ENCODE measurements at regions not wholly inside any gene's neighbourhood (a gene's known extent, or its start where the extent isn't known, plus 50 kb on each side); places are given as distances from the start of the nearest gene placed in this dataset.

DNA sequence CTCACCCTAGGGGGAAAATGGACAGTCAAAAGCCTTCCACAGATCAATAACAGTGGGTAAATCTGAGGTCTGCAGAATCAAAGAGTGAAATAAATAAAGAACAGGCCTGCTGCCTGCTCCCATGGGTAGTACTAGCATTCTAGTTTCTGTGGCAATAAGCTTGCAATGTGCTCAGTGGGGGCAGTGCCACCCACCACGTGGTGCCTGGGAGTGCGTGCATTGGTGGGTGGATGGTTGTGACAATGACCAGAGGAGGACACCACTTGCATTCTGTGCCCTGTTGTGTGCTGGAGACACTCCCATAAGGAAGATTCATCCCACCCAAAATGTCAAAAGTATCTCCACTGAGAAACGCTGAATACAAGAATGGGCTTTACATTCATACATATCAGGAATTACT lies 95.5 kb upstream of the NEDD9 start:
- H3K4me2 ChIP-seq (ENCODE audit: low read depth, low read length, poor library complexity, severe bottlenecking): no peak overlapping the region
- no peak overlapping the region for H3K4me3 ChIP-seq (ENCODE audit: insufficient read depth, low read length, poor library complexity, severe bottlenecking)
- H3K36me3 ChIP-seq (ENCODE audit: low read length): no peaks in the 10 kb centered on the region
- H4K20me1 ChIP-seq (ENCODE audit: low read depth, low read length): no peaks in the 10 kb centered on the region
- H3K9ac ChIP-seq (ENCODE audit: low read length): no peak overlapping the region
- peaks cover 87% of the 10 kb centered on the region for H3K79me2 ChIP-seq (ENCODE audit: insufficient read depth, low read length)
- no peak overlapping the region for H3K27ac ChIP-seq (ENCODE audit: low read depth, low read length)
- H3K27me3 ChIP-seq (ENCODE audit: low read length): no peaks in the 10 kb centered on the region
- H3K9me2 ChIP-seq (replicated peaks; ENCODE audit: insufficient read depth, low read length): no peaks in the 10 kb centered on the region
- TF ChIP-seq, protein P1, sequence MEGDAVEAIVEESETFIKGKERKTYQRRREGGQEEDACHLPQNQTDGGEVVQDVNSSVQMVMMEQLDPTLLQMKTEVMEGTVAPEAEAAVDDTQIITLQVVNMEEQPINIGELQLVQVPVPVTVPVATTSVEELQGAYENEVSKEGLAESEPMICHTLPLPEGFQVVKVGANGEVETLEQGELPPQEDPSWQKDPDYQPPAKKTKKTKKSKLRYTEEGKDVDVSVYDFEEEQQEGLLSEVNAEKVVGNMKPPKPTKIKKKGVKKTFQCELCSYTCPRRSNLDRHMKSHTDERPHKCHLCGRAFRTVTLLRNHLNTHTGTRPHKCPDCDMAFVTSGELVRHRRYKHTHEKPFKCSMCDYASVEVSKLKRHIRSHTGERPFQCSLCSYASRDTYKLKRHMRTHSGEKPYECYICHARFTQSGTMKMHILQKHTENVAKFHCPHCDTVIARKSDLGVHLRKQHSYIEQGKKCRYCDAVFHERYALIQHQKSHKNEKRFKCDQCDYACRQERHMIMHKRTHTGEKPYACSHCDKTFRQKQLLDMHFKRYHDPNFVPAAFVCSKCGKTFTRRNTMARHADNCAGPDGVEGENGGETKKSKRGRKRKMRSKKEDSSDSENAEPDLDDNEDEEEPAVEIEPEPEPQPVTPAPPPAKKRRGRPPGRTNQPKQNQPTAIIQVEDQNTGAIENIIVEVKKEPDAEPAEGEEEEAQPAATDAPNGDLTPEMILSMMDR (IDR thresholded peaks at IDR 0.05; ENCODE audit: insufficient read depth, low read length, poor library complexity, severe bottlenecking): no peak
- TF ChIP-seq EZH2phosphoT487 (conservative IDR thresholded peaks at IDR 0.05; ENCODE audit: low read length): no peak
- no peaks in the 10 kb centered on the region for H3K9me3 ChIP-seq (ENCODE audit: insufficient read depth, low read length)
- no peaks in the 10 kb centered on the region for H3F3A ChIP-seq (ENCODE audit: insufficient read depth)
- no peak overlapping the region for H2AFZ ChIP-seq (ENCODE audit: low read depth, low read length, severe bottlenecking)

DNA sequence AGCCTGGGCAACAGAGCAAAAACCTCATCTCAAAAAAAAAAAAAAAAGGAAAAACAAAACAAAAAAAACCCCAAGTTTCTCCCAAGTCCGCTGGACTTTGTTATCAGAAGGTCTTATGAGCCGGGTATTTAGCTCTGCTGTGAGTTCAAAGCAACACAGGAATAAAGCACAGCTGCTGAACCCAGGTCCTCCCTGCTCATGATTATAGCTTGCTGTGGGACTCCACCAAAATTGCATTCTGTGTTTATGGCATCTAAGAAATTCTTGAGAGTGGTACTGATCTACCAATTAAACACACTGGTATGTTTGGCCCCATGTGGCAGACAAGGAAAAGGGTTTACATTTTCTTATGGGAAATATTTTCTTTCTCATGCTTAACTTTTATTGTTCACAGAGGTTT lies 93.6 kb upstream of the NEDD9 start:
- H3K9ac ChIP-seq (ENCODE audit: low read length): no peak overlapping the region
- no peak overlapping the region for H3K27ac ChIP-seq (ENCODE audit: low read depth, low read length)
- no peaks in the 10 kb centered on the region for H3K27me3 ChIP-seq (ENCODE audit: low read length)
- no peaks in the 10 kb centered on the region for H3K36me3 ChIP-seq (ENCODE audit: low read length)
- H3K9me3 ChIP-seq (ENCODE audit: insufficient read depth, low read length): no peaks in the 10 kb centered on the region
- H3K9me2 ChIP-seq (replicated peaks; ENCODE audit: insufficient read depth, low read length): no peaks in the 10 kb centered on the region
- H2AFZ ChIP-seq (ENCODE audit: low read depth, low read length, severe bottlenecking): no peak overlapping the region
- H3K79me2 ChIP-seq (ENCODE audit: insufficient read depth, low read length): peaks cover 75% of the 10 kb centered on the region
- no peak overlapping the region for H3K4me2 ChIP-seq (ENCODE audit: low read depth, low read length, poor library complexity, severe bottlenecking)
- no peak overlapping the region for H3K4me3 ChIP-seq (ENCODE audit: insufficient read depth, low read length, poor library complexity, severe bottlenecking)
- no peaks in the 10 kb centered on the region for H4K20me1 ChIP-seq (ENCODE audit: low read depth, low read length)
- TF ChIP-seq, protein P1 (IDR thresholded peaks at IDR 0.05; ENCODE audit: insufficient read depth, low read length, poor library complexity, severe bottlenecking): no peak
- TF ChIP-seq EZH2phosphoT487 (conservative IDR thresholded peaks at IDR 0.05; ENCODE audit: low read length): no peak
- no peaks in the 10 kb centered on the region for H3F3A ChIP-seq (ENCODE audit: insufficient read depth)

DNA sequence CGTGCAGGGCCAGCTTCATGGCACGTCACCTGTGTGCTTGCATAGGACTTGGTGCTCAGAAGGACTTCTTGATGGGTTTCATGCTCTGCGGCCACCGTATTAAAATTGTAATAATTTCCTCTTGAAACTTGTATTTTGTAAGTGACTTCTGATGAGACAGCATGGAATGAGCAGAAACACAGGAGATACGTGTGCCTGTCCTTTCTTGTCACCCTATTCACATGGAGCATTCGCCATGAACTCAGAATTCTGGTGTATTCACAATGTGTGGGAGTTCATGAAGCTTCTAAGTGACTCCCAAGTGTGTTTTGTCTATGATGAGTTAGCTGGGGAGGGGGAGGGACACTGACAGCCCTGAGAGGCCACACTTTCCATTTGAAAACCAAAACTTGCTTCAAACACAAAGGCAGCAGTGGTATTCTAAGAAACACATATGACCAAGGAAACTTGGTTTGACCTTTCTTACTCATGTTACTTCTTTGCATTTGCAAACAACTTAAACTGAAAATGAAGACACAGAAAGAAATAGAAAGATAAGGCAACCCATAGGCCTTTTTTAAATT lies 92.1 kb upstream of the NEDD9 start:
- Histone ChIP-seq H3K9me3 (ENCODE audit: insufficient read depth, low read length) (no peaks in the 10 kb centered on the region), H3K9me2 (replicated peaks; ENCODE audit: insufficient read depth, low read length) (no peaks in the 10 kb centered on the region), H3K36me3 (ENCODE audit: low read length) (no peaks in the 10 kb centered on the region), H3K79me2 (ENCODE audit: insufficient read depth, low read length) (peaks cover 59% of the 10 kb centered on the region), H3K9ac (ENCODE audit: low read length) (no peak overlapping the region), H3K27me3 (ENCODE audit: low read length) (no peaks in the 10 kb centered on the region), H4K20me1 (ENCODE audit: low read depth, low read length) (no peaks in the 10 kb centered on the region), H2AFZ (ENCODE audit: low read depth, low read length, severe bottlenecking) (no peak overlapping the region), H3F3A (ENCODE audit: insufficient read depth) (no peaks in the 10 kb centered on the region), H3K4me3 (ENCODE audit: insufficient read depth, low read length, poor library complexity, severe bottlenecking) (no peak overlapping the region), H3K4me2 (ENCODE audit: low read depth, low read length, poor library complexity, severe bottlenecking) (no peak overlapping the region), H3K27ac (ENCODE audit: low read depth, low read length) (no peak overlapping the region)
- TF ChIP-seq, protein P1 (IDR thresholded peaks at IDR 0.05; ENCODE audit: insufficient read depth, low read length, poor library complexity, severe bottlenecking): no peak
- no peak for TF ChIP-seq EZH2phosphoT487 (conservative IDR thresholded peaks at IDR 0.05; ENCODE audit: low read length)

All from SU-DHL-6 (cell line).